Activated CD8-positive, alpha-beta T cell treated with anti-CD3 and anti-CD28 coated beads for 36 hours (primary cell): ENCODE measurements at regions not wholly inside any gene's neighbourhood (a gene's known extent, or its start where the extent isn't known, plus 50 kb on each side); places are given as distances from the start of the nearest gene placed in this dataset.

Experiments
- ATAC-seq: fragments of 200-7000 bp; cut with Tn5 transposase; one replicate; pipeline ENCODE4 v1.10.0; 2021; ENCODE audit warnings: mild to moderate bottlenecking, moderate library complexity
- CTCF ChIA-PET: fragments of 350-600 bp; sonication (Branson Sonifier 250); formaldehyde crosslinking; loops from one replicate; lab custom pipeline; 2021; ENCODE audit warnings: antibody characterized with exemption; lab: Charles Lee
- POLR2A ChIA-PET: fragments of 350-600 bp; sonication (Branson Sonifier 250); formaldehyde crosslinking; loops from one replicate; lab custom pipeline; 2021; ENCODE audit warnings: antibody characterized with exemption; lab: Charles Lee
- DNase-seq: peaks from one replicate; pipeline ENCODE4 v3.0.0-alpha.2; 2020
- H3K27ac Mint-ChIP-seq: one replicate; pipeline ENCODE4 v1.8.0; 2021; ENCODE audit warnings: mild to moderate bottlenecking, mixed read lengths
- H3K27me3 Mint-ChIP-seq: one replicate; pipeline ENCODE4 v1.8.0; 2021; ENCODE audit warnings: mixed read lengths
- H3K36me3 Mint-ChIP-seq: one replicate; pipeline ENCODE4 v1.8.0; 2021; ENCODE audit warnings: low read depth, mixed read lengths
- H3K4me1 Mint-ChIP-seq: one replicate; pipeline ENCODE4 v1.8.0; 2021; ENCODE audit warnings: low read depth, mixed read lengths
- H3K4me3 Mint-ChIP-seq: one replicate; pipeline ENCODE4 v1.8.0; 2021; ENCODE audit warnings: mild to moderate bottlenecking, moderate library complexity, mixed read lengths
- H3K9me3 Mint-ChIP-seq: one replicate; pipeline ENCODE4 v1.8.0; 2021; ENCODE audit warnings: mixed read lengths
- CTCF ChIP-seq: fragments of 200-600 bp; IDR thresholded peaks from one replicate; pipeline ENCODE4 v1.8.0; 2022; ENCODE audit warnings: antibody characterized with exemption, mild to moderate bottlenecking
- intact Hi-C: fragments of 100-400 bp; cut with micrococcal nuclease; formaldehyde crosslinking; loops from one replicate; pipeline ENCODE4 v1.10.0; 2022

- Mint-ChIP-seq H3K4me3 (no peak overlapping the region), H3K27me3 (peaks cover 19% of the 10 kb centered on the region), H3K4me1 (no peaks in the 10 kb centered on the region), H3K27ac (no peak overlapping the region), H3K36me3 (no peaks in the 10 kb centered on the region), H3K9me3 (peaks cover 1% of the 10 kb centered on the region)
- no peak for DNase-seq
- intact Hi-C loops = no loop called here
- CTCF ChIA-PET = no interaction called here
- POLR2A ChIA-PET = no interaction called here
- ATAC-seq = no peak
- TF ChIP-seq CTCF = no peak
These were observed 139.6 kb upstream of the WNT4 start for GRCh38 chr1:22282364-22282995.

GRCh38 chr1:22283596-22283995 lies 140.7 kb upstream of the WNT4 start:
- H3K4me3 Mint-ChIP-seq = no peak overlapping the region
- DNase-seq = no peak
- intact Hi-C loops = no loop called here
- TF ChIP-seq CTCF = no peak
- peaks cover 1% of the 10 kb centered on the region for H3K9me3 Mint-ChIP-seq
- ATAC-seq = no peak
- ChIA-PET CTCF (no interaction called here), POLR2A (no interaction called here)
- H3K36me3 Mint-ChIP-seq = no peaks in the 10 kb centered on the region
- peaks cover 19% of the 10 kb centered on the region for H3K27me3 Mint-ChIP-seq
- no peak overlapping the region for H3K27ac Mint-ChIP-seq
- H3K4me1 Mint-ChIP-seq = no peaks in the 10 kb centered on the region

- peaks cover 4% of the 10 kb centered on the region for H3K4me1 Mint-ChIP-seq
- CTCF ChIA-PET = no interaction called here
- H3K4me3 Mint-ChIP-seq = no peak overlapping the region
- H3K27me3 Mint-ChIP-seq = peaks cover 17% of the 10 kb centered on the region
- no peak overlapping the region for H3K27ac Mint-ChIP-seq
- intact Hi-C loops = no loop called here
- ATAC-seq (no peak), DNase-seq (no peak)
- no peaks in the 10 kb centered on the region for H3K9me3 Mint-ChIP-seq
- no peaks in the 10 kb centered on the region for H3K36me3 Mint-ChIP-seq
- POLR2A ChIA-PET = no interaction called here
- no peak for TF ChIP-seq CTCF
These were observed 141.3 kb upstream of the WNT4 start for GRCh38 chr1:22284236-22284635.

GRCh38 chr1:22284906-22285548 lies 142.1 kb upstream of the WNT4 start:
- intact Hi-C loops = no loop called here
- H3K27ac Mint-ChIP-seq = no peak overlapping the region
- H3K4me1 Mint-ChIP-seq = peaks cover 4% of the 10 kb centered on the region
- DNase-seq = no peak
- no peak overlapping the region for H3K4me3 Mint-ChIP-seq
- no peak for TF ChIP-seq CTCF
- ATAC-seq = no peak
- no peaks in the 10 kb centered on the region for H3K9me3 Mint-ChIP-seq
- H3K36me3 Mint-ChIP-seq = no peaks in the 10 kb centered on the region
- ChIA-PET CTCF (no interaction called here), POLR2A (no interaction called here)
- peaks cover 17% of the 10 kb centered on the region for H3K27me3 Mint-ChIP-seq

GRCh38 chr1:22285549-22286396 lies 142.9 kb upstream of the WNT4 start:
- CTCF ChIA-PET = no interaction called here
- H3K27ac Mint-ChIP-seq = no peak overlapping the region
- TF ChIP-seq CTCF = no peak

More at GRCh38 chr1:22285549-22286396, 142.9 kb upstream of the WNT4 start:
- DNase-seq = no peak
- intact Hi-C loops = no loop called here
- H3K4me3 Mint-ChIP-seq = no peak overlapping the region
- peaks cover 13% of the 10 kb centered on the region for H3K27me3 Mint-ChIP-seq
- no peaks in the 10 kb centered on the region for H3K9me3 Mint-ChIP-seq
- H3K4me1 Mint-ChIP-seq = peaks cover 4% of the 10 kb centered on the region
- H3K36me3 Mint-ChIP-seq = no peaks in the 10 kb centered on the region
- POLR2A ChIA-PET = no interaction called here
- no peak for ATAC-seq
